ENCODE measurements at regions not wholly inside any gene's neighbourhood (a gene's known extent, or its start where the extent isn't known, plus 50 kb on each side); places are given as distances from the start of the nearest gene placed in this dataset.
"Not testable (repeated sequence)": the region's sequence is repeated elsewhere in the genome, so short reads cannot be mapped to it uniquely, and the experiment has no call there.

DNA sequence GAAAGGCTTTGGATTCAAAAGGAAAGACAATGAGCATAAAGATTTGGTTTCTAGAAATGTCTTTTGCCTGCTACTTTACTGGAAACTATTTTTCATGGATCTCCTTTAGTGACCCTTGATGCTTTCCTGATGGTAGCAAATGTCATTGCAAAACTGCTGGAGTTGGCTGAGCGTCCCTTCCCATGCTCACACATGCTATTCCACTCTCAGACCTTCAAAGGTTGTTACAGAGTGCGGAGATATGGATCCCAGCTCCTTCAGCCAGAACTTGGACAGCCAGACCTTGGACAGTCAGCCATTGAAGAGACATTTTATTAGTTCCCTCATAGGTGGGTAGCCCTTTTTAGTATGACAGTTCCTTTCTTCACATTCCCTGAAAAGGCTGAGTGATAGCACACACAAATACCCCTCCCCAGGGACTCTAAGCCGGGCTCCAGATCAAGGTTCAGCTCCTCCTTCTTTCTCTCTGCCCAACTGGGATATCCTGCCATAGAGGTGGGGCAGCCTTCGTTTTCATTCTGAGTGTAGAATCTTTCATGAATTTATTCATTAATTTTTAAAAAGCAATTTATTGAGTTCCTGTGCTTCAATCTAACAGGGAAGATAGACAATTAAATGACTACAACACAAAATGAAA, 153.3 kb upstream of the SLC44A1 start:
- in situ Hi-C loops (cut with HindIII; ENCODE audit: low sequenced_read_pairs): no loop called here

- in situ Hi-C loops (cut with HindIII; ENCODE audit: low sequenced_read_pairs): no loop called here
Observed at GRCh38 chr9:105093685-105094084, 150.8 kb upstream of the SLC44A1 start.

- in situ Hi-C loops (cut with HindIII; ENCODE audit: low sequenced_read_pairs): loop anchor here (5.0 kb wide), 1 partner anchor 59 kb away; no protein-coding TSS in a partner anchor
Observed at GRCh38 chr9:105098370-105098769, 146.1 kb upstream of the SLC44A1 start.

GRCh38 chr9:105103776-105104175, 140.7 kb upstream of the SLC44A1 start:
- in situ Hi-C loops (cut with HindIII; ENCODE audit: low sequenced_read_pairs): no loop called here

GRCh38 chr9:105114318-105114717, 130.1 kb upstream of the SLC44A1 start:
- in situ Hi-C loops (cut with HindIII; ENCODE audit: low sequenced_read_pairs): no loop called here

DNA sequence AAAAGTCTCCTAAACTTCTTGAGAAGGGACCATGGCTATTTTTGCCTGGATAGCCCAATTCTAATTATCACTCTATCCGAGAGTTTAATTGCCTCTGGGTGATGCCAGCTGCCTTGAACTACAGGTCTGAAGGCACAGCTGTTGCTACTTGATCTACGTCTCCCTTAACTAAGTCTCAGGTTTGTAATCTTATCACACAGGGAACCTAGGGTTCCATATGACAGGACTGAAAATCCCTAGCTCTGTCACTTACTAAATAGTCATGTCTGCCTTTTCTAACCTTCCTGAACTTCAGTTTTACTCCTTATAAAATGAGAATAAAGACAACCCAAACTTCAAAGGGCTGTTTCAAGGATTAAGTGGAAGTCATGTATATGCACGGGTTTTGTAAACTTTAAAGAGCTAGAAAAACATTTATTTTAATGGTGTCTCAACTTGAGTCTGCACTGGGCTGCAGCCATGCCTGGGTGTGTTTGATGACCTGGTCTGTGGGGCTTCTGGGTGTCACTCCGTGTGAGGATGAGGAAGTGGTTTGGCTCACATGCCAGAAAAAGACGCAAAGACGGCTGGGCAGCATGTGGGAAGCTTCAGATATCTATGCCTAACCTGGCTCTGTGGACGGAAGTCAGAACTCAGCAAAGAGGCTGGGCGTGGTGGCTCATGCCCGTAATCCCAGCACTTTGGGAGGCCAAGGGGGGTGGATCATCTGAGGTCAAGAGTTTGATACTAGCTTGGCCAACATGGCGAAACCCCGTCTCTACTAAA, 129.3 kb upstream of the SLC44A1 start:
- in situ Hi-C loops (cut with HindIII; ENCODE audit: low sequenced_read_pairs): loop anchor here (5.0 kb wide), 3 partner anchors 48 to 82 kb away; no protein-coding TSS in a partner anchor

GRCh38 chr9:105116052-105116868, 128.2 kb upstream of the SLC44A1 start:
- in situ Hi-C loops (cut with HindIII; ENCODE audit: low sequenced_read_pairs): loop anchor here (5.0 kb wide), 3 partner anchors 49 to 81 kb away; no protein-coding TSS in a partner anchor

DNA sequence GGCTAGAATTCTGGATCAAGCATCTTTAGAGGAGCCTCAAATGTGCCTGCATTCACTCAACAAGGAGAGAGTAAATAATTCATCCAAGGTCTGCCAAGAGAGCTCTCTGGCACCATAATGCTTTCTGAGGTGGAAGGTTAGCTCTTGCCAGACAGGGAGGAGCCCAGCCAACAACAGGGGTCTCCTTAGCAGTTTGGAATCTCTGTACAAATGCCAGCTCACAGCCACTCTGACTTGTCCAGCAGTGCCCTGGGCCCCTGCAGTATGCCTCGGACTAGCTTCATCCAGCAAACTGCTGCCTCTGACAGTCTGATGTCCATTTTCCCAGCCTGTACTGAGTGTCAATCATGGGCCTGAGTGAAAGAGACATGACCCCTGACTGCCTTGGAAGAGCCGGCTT, 127.2 kb upstream of the SLC44A1 start:
- in situ Hi-C loops (cut with HindIII; ENCODE audit: low sequenced_read_pairs): loop anchor here (5.0 kb wide), 3 partner anchors 50 to 80 kb away; no protein-coding TSS in a partner anchor

GRCh38 chr9:105118636-105119035, 125.8 kb upstream of the SLC44A1 start:
- in situ Hi-C loops (cut with HindIII; ENCODE audit: low sequenced_read_pairs): loop anchor here (5.0 kb wide), 3 partner anchors 51 to 81 kb away; no protein-coding TSS in a partner anchor

DNA sequence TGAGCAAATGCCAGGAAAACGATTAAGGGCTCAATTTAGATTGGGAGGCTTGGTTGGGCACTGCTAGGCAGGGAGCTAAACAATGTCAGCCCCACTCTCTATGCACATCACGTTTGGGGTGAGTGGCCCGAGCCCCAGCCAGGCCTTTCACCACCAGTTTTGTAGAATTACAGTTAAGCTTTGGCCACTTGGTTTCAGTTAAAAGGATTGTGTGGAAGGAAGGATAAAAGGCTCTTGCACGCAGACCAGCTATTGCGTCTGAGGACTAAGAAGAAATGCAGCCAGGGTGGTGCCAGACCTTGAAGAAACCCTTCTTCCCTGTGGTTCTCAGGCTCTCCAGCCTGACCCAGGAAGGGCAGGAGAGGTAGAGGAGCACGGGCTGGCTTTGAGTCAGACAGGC, 125.3 kb upstream of the SLC44A1 start:
- in situ Hi-C loops (cut with HindIII; ENCODE audit: low sequenced_read_pairs): loop anchor here (5.0 kb wide), 3 partner anchors 52 to 82 kb away; no protein-coding TSS in a partner anchor

GRCh38 chr9:105121861-105122430, 122.5 kb upstream of the SLC44A1 start:
- in situ Hi-C loops (cut with HindIII; ENCODE audit: low sequenced_read_pairs): no loop called here

DNA sequence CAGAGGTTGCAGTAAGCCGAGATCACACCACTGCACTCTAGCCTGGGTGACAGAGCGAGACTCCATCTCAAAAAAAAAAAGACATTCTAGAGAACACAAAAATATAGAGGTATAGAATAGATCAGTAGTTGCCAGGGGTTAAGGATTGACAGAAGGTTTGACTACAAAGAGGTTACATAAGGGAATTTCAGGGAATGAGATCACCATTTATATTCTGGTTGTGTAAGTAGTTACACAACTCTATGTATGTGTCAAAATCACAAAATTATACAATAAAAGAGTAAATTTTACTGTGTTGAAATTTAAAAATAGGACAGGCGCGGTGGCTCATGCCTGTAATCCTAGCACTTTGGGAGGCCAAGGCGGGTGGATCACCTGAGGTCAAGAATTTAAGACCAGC, 119.9 kb upstream of the SLC44A1 start:
- in situ Hi-C loops (cut with HindIII; ENCODE audit: low sequenced_read_pairs): not testable (repeated sequence)

DNA sequence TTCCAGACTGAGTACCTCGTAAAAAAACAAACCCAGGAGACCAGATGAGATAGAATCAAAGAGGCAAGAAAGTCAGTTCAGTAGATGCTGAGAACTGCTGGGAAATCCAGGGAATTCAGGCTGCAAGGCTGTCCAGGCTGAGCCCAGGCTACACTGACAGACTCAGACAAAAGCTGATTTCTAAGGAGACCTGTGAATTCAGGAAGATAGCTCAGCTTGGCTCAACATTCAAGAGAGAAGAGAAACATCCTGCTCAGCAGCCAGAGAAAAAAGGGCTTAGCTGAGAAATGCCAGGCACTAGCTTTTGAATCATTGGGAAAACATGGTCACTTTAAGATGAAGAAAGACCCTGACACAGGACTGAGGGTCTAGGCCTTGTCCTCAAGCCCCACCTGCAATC, 118.2 kb upstream of the SLC44A1 start:
- in situ Hi-C loops (cut with HindIII; ENCODE audit: low sequenced_read_pairs): no loop called here

DNA sequence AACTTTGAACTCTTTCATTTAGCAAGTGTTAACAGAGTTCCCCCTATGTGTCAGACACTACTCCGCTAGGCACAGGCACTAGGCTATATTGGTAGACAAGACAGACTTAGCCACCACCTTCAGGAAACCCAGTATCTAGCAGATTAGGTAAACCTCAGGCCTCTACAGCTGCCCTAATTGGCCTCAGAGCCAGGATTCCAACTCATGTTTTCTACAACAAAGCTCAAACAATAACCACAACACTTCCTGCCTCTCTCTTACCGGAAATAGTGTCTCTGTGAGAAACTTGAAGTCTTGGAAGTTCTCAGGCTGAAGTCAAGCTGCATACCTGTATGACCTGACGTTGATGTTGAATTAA, 116.6 kb upstream of the SLC44A1 start:
- in situ Hi-C loops (cut with HindIII; ENCODE audit: low sequenced_read_pairs): no loop called here

- in situ Hi-C loops (cut with HindIII; ENCODE audit: low sequenced_read_pairs): no loop called here
Observed at GRCh38 chr9:105128908-105129600, 115.4 kb upstream of the SLC44A1 start.

DNA sequence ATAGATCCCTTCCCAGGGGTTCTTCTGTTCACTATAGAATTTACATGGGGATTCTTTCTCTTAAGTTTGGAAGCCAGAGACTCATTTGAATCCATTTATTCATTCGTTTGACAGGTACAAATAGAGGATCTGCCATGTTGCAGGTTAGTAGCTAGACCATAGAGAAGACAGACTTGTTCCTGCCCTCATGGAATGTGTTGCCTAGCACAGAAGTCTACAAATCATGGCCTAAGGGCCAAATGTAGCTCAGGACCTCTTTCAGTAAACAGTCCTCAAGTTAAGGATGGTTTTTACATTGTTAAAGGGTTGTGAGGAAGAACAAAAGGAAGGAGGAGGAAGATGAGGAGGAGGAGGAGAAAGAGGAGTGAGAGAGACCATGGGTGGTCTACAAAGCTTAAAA, 114.7 kb upstream of the SLC44A1 start:
- in situ Hi-C loops (cut with HindIII; ENCODE audit: low sequenced_read_pairs): no loop called here

- in situ Hi-C loops (cut with HindIII; ENCODE audit: low sequenced_read_pairs): no loop called here
Observed at GRCh38 chr9:105131981-105132380, 112.5 kb upstream of the SLC44A1 start.

DNA sequence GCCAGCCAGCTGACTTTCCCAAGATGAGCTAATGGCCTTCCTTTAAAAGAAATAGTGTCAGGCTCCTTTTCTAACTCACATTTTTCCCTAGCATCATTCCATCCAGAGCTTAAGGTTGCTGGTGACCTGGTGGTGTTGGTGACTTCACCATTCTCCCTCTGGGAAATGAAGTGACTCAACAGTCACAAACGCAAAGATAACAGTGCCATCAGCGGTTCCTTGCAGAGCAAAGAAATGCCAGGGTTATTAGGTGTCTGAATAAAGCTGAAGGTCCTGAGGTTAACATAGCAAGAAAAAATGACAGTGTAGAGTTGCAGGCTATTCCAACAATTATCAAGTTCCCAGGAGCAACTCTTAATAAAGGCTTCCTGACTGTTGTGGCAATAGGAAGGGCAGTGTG, 111.8 kb upstream of the SLC44A1 start:
- in situ Hi-C loops (cut with HindIII; ENCODE audit: low sequenced_read_pairs): no loop called here

- in situ Hi-C loops (cut with HindIII; ENCODE audit: low sequenced_read_pairs): no loop called here
Observed at GRCh38 chr9:105138306-105138801, 106.1 kb upstream of the SLC44A1 start.

Data from endothelial cell of hepatic sinusoid (primary cell).